ENCODE measurements at regions not wholly inside any gene's neighbourhood (a gene's known extent, or its start where the extent isn't known, plus 50 kb on each side); places are given as distances from the start of the nearest gene placed in this dataset.

- intact Hi-C loops (cut with micrococcal nuclease; ENCODE audit: unreplicated experiment): no loop called here
- Histone ChIP-seq H3K36me3 (ENCODE audit: control insufficient read depth, insufficient read depth, low read length) (no peaks in the 10 kb centered on the region), H3K9me3 (no peaks in the 10 kb centered on the region), H3K4me1 (peaks cover 7% of the 10 kb centered on the region), H3K27me3 (replicated peaks; ENCODE audit: control insufficient read depth, insufficient read depth, low read length) (no peaks in the 10 kb centered on the region), H3K4me3 (ENCODE audit: low read depth, low read length) (no peak overlapping the region)
- ChIA-PET POLR2A (no interaction called here), CTCF (no interaction called here)
- H3K27me3 Mint-ChIP-seq (ENCODE audit: insufficient read depth, unreplicated experiment): no peaks in the 10 kb centered on the region
- peaks cover 5% of the 10 kb centered on the region for H3K36me3 Mint-ChIP-seq (ENCODE audit: insufficient read depth, unreplicated experiment)
- H3K4me3 Mint-ChIP-seq (ENCODE audit: unreplicated experiment): no peak overlapping the region
- BruUV-seq (replicated peaks): no TSS peak
- H3K4me1 Mint-ChIP-seq (ENCODE audit: low read depth, unreplicated experiment): peaks cover 13% of the 10 kb centered on the region
- no peak for TF ChIP-seq CTCF (IDR thresholded peaks at IDR 0.05; ENCODE audit: insufficient read depth in 1 of 2, low read depth in 1 of 2, low read length in 1 of 2, severe bottlenecking in 1 of 2, unreplicated experiment in 1 of 2)
- no peaks in the 10 kb centered on the region for H3K9me3 Mint-ChIP-seq (ENCODE audit: unreplicated experiment)
- no peak for DNase-seq
- no peak overlapping the region for H3K27ac Mint-ChIP-seq (ENCODE audit: unreplicated experiment)
Observed at GRCh38 chr12:89230376-89231315, 121.7 kb downstream of the DUSP6 start.

- ChIA-PET CTCF (no interaction called here), POLR2A (no interaction called here)
- no peak for DNase-seq
- Histone ChIP-seq H3K9me3 (no peaks in the 10 kb centered on the region), H3K36me3 (ENCODE audit: control insufficient read depth, insufficient read depth, low read length) (no peaks in the 10 kb centered on the region), H3K4me3 (ENCODE audit: low read depth, low read length) (no peak overlapping the region), H3K27me3 (replicated peaks; ENCODE audit: control insufficient read depth, insufficient read depth, low read length) (no peaks in the 10 kb centered on the region), H3K4me1 (peaks cover 13% of the 10 kb centered on the region)
- BruUV-seq (replicated peaks): no TSS peak
- Mint-ChIP-seq H3K36me3 (ENCODE audit: insufficient read depth, unreplicated experiment) (peaks cover 6% of the 10 kb centered on the region), H3K4me1 (ENCODE audit: low read depth, unreplicated experiment) (peaks cover 17% of the 10 kb centered on the region), H3K4me3 (ENCODE audit: unreplicated experiment) (no peak overlapping the region), H3K9me3 (ENCODE audit: unreplicated experiment) (no peaks in the 10 kb centered on the region), H3K27ac (ENCODE audit: unreplicated experiment) (no peak overlapping the region), H3K27me3 (ENCODE audit: insufficient read depth, unreplicated experiment) (no peaks in the 10 kb centered on the region)
- TF ChIP-seq CTCF (IDR thresholded peaks at IDR 0.05; ENCODE audit: insufficient read depth in 1 of 2, low read depth in 1 of 2, low read length in 1 of 2, severe bottlenecking in 1 of 2, unreplicated experiment in 1 of 2): no peak
- intact Hi-C loops (cut with micrococcal nuclease; ENCODE audit: unreplicated experiment): no loop called here
Observed at GRCh38 chr12:89228491-89228890, 123.8 kb downstream of the DUSP6 start.

GRCh38 chr12:89227774-89228173, 124.5 kb downstream of the DUSP6 start:
- CTCF ChIA-PET: no interaction called here
- H3K36me3 ChIP-seq (ENCODE audit: control insufficient read depth, insufficient read depth, low read length): no peaks in the 10 kb centered on the region
- Mint-ChIP-seq H3K27ac (ENCODE audit: unreplicated experiment) (no peak overlapping the region), H3K27me3 (ENCODE audit: insufficient read depth, unreplicated experiment) (no peaks in the 10 kb centered on the region), H3K36me3 (ENCODE audit: insufficient read depth, unreplicated experiment) (peaks cover 6% of the 10 kb centered on the region), H3K4me1 (ENCODE audit: low read depth, unreplicated experiment) (peaks cover 17% of the 10 kb centered on the region), H3K9me3 (ENCODE audit: unreplicated experiment) (no peaks in the 10 kb centered on the region), H3K4me3 (ENCODE audit: unreplicated experiment) (no peak overlapping the region)
- POLR2A ChIA-PET: no interaction called here
- no peak for DNase-seq
- no peak overlapping the region for H3K4me3 ChIP-seq (ENCODE audit: low read depth, low read length)
- intact Hi-C loops (cut with micrococcal nuclease; ENCODE audit: unreplicated experiment): no loop called here
- H3K4me1 ChIP-seq: peaks cover 13% of the 10 kb centered on the region
- no peak for TF ChIP-seq CTCF (IDR thresholded peaks at IDR 0.05; ENCODE audit: insufficient read depth in 1 of 2, low read depth in 1 of 2, low read length in 1 of 2, severe bottlenecking in 1 of 2, unreplicated experiment in 1 of 2)
- H3K27me3 ChIP-seq (replicated peaks; ENCODE audit: control insufficient read depth, insufficient read depth, low read length): no peaks in the 10 kb centered on the region
- BruUV-seq (replicated peaks): no TSS peak
- H3K9me3 ChIP-seq: no peaks in the 10 kb centered on the region

Measured in Caco-2 (cell line).